GM19025 (cell line): ENCODE measurements at regions not wholly inside any gene's neighbourhood (a gene's known extent, or its start where the extent isn't known, plus 50 kb on each side); places are given as distances from the start of the nearest gene placed in this dataset.
"Not testable (repeated sequence)": the region's sequence is repeated elsewhere in the genome, so short reads cannot be mapped to it uniquely, and the experiment has no call there.

ENCODE experiments used
- ATAC-seq: cut with Tn5 transposase; IDR thresholded peaks from one replicate; pipeline ENCODE4 v1.9.1; 2021; ENCODE audit warnings: mild to moderate bottlenecking, low read depth, moderate library complexity; ENCODE audit not compliant: unreplicated experiment

DNA sequence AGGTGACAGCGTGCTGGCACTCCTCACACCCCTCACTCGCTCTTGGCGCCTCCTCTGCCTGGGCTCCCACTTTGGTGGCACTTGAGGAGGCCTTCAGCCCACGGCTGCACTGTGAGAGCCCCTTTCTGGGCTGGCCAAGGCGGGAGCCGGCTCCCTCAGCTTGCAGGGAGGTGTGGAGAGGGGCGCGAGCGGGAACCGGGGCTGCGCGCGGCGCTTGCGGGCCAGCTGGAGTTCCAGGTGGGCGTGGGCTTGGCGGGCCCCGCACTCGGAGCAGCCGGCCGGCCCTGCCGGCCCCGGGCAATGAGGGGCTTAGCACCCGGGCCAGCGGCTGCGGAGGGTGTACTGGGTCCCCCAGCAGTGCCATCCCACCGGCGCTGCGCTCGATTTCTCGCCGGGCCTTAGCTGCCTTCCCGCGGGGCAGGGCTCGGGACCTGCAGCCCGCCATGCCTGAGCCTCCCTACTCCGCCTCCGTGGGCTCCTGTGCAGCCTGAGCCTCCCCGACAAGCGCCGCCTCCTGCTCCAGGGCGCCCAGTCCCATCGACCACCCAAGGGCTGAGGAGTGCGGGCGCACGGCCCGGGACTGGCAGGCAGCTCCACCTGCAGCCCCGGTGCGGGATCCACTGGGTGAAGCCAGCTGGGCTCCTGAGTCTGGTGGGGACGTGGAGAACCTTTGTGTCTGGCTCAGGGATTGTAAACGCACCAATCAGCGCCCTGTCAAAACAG is 247.7 kb upstream of the SLIT2 start:
- ATAC-seq = not testable (repeated sequence)

DNA sequence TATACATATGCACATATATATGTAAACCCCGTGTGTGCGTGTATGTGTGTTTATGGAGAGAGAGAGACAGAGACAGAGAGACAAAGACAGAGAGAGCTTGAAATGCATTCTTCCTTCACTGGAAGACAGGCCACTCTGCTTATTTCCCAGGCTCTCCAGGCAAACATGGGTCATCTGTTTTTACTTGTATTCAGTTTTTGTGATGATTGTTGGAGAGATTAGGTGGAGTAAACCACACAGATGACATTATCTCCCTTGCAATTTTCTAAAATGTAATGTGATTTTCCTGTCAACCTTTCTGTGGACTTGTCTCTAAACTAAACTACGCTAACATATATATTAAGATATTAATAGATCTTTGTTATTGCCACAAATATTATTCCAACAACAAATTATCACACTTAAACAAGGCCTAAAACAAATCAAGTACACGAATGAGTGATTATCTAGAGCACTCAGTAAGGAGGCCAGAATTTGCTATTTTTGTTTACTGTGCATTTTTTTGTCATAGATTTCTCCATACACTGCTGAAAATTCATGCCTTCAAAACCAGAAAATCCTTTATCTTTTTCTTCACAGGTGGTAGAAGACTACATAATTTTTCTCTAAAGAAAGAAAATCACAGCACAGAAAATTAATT is 251.8 kb upstream of the SLIT2 start:
- no peak for ATAC-seq

DNA sequence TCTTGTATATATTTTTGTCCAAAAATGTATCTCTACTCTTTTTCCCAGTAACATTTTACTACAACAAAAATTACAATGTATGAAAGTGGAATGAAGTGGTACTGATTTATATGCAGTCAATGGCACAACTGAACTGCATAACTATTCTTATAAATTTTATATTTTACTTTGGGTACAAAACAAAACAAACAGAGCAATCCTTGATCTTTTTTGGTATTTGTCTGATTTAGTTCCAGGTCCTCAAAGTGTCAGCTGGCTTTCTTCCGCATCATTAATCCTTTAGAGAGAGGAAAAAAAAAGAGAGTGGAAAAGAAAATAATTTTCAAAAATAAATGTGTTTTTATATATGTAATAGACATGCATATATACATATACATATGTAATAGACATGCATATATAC is 252.4 kb upstream of the SLIT2 start:
- no peak for ATAC-seq

DNA sequence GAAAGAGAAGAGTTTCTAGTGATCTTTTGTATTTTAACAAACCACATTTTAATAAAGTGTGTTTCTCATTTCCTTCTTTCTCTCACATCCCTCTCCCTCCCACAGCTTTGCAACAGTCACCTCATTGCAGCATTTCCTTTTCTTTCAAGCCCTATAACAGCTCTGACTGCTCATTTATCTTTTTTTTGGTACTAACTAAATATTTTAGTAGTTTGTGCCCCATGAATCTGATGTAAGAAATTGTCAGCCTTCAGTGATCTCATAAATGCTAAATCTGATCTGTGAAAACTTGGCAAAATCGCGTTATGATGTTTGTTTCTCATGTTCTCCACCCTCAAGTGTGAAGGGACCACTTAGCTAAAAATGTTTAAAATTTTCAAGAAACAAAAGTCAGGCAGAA is 258.5 kb upstream of the SLIT2 start:
- no peak for ATAC-seq

DNA sequence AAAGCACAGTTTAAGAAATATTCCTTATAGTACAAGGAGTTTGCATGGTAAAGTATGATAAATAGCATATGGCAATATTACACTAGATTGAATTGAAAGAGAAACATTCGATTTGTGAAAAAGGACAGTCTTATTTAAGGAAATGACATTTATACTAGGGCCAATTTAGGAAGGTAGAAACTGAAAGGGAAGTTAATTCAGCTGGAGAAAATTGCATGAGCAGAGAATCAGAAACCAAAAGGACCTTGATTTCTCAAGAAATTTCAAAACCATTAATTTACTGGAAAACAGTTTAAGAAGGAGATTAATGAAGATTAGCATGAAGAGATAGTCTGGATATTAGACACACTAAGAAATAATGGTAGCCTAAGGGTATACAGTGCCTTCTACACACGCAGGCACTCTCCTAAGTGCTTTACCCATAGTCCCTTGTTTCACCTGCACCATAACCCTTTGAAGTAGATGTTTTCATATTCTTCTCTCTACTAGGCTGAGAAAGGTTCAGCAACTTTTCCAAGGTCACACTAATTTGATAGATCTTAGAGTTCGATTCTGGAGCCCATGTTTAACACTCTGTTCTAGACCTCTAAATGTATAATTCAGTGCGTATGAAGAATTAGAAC is 259.1 kb upstream of the SLIT2 start:
- ATAC-seq = no peak

DNA sequence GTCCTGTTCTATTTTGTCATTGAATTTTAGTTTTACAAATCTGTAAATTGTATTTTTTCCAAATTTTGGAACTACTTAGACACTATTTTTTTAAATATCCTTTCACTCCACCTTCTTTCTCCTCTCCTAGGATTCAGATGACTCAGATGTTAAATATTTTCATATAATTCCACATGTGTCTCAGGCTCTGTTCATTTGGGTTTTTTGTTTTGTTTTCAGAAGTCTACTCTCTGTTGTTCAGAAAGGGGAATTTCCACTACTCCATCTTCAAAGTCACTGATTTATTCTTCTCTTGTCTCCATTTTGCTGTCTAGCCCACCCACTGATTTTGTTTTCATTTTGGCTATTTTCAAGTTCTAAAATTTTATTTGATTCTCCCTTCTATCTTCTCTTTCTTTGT is 264.0 kb upstream of the SLIT2 start:
- ATAC-seq = no peak

DNA sequence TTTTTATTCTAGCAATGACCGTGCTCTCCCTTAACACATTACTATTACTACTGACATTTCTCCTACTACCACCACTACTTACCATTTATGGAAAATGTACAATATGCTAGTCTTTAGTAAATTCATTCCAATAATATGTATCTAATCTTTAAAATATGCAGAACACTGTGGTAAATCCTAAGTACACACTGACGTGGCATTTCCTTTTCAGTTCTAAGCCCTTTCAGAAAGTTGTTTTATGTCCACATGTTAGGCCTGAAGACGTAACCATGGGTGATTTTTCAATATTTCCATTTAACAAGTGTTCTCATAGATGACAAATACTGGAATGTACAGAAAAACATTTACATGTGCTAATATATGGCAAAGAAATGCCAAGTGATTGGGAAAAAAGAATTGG is 268.6 kb upstream of the SLIT2 start:
- no peak for ATAC-seq

DNA sequence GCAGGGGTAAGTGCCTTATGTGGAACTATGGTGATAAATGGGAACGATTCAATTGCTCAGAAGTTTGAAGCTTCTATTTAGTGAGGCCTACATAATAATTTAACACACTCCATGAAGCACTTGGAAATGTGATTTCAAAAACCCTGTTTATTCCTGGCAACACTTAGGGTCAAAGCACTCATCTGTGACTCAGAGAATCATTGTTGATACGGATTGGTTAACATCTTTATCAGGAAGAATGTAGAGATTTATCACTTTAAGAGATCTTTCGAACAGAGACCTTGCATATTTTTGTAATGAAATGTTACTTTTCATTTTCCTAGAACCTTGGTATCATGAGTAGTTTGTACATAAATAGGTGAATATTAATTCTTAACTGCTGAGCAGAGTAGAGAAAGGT is 269.1 kb upstream of the SLIT2 start:
- no peak for ATAC-seq

DNA sequence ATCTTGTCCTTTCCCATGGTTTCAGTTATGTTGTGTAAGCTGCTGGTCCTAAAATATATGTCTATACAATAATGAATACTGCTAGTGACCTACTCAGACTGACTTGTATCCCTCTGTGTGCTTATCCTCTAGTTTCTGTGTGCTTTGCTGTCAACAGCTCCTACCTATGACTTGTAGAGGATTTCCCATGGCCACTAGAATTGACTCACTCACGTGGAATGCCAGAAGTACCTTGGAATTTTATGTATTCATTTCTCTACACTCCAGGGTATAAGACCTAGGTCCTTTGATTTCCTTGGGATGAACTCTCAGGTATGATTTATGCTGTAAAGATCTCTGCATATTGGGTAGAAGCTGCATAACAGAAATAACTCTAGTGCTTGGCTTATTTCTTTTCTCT is 279.9 kb upstream of the SLIT2 start:
- no peak for ATAC-seq

DNA sequence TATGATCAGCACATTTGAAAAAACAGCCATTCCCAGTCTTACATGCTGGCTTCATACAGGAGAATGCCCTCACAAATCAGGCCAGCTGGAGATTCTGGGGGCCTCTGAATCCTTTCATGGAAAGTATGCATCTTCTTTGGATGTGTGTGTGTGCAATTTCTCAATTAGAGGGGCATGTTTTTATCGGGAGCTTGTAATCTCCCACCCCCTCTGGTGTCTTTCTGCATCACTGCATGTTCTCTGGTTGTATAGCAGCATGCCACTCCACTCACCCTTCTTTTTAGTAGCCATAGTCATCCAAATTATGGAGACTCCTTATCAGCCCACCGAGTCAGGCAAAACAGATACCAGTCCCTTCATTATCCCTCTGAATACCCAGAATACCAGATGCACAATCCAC is 282.2 kb upstream of the SLIT2 start:
- ATAC-seq = no peak

DNA sequence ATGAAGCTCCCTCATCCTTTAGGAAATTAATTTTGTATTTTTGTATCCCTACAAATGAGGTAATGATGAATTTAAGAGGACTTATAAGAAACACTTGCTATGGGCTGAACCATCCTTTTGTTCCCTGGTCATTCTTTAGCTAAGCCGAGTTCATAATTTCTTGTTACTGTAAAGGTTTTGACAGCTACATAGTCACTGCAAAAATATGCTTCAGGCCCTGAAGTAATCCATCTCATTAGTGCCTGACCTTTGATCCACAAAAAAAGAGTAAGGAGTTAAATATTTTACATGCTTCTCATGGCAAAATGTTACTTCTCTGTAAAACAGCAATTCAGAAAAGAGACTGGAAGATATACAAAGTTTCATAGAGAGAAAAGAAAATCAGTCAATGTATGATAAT is 290.6 kb upstream of the SLIT2 start:
- no peak for ATAC-seq

DNA sequence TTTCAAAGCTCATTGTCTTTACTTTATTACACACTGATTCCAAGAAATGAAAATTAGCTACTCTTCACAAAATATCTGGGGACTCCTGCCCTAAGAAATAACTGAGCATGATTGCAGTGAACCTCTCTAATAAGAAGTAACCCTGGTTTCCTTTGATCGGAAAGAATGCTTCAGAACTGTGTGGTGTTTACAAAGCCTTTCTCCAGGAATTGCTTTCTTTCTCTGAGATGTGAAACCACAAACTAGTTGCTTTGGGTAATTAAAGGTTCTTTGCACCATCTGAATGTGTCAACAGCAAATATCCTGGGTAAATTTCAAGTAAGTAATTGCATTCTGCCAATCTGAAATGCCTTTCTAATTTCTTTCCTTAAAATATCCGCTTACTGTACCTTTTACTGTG is 292.9 kb upstream of the SLIT2 start:
- no peak for ATAC-seq

DNA sequence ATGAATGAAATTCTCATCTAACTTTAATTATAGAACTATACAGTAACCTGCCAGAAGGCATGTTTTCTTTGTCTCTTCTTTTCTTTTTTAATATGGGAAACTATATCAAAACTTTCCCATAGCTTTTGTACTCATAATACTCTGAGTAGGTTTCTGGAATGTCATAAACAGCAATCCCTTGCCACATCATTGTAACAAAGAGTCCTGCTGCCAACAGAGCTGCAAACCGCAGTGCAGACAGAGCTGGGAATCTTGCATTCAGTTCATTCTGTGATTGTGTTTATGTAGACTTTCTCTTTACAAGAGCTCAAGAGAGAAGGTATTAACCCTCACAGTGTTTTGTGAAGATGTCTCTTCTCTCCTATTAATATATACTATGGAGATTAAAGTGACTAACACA is 304.4 kb upstream of the SLIT2 start:
- ATAC-seq = no peak

DNA sequence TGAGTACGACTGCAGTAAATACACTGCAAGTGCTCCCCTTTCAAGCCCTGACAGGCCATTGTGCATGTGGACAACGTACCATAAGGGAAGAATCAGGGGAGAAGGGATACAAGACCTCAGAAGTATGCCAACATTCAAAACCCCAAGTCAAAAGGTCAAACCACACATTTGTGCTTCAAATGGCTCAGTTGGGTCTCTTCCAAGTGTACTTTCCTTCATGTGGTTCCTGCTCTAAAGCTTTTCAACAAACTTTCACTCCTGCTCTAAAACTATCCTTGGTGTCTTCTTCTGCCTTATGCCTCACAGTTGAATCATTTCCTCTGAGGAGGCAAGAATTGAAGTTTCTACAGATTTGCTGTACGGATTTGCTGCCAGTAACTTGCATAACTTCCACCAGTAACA is 305.7 kb upstream of the SLIT2 start:
- ATAC-seq = no peak

DNA sequence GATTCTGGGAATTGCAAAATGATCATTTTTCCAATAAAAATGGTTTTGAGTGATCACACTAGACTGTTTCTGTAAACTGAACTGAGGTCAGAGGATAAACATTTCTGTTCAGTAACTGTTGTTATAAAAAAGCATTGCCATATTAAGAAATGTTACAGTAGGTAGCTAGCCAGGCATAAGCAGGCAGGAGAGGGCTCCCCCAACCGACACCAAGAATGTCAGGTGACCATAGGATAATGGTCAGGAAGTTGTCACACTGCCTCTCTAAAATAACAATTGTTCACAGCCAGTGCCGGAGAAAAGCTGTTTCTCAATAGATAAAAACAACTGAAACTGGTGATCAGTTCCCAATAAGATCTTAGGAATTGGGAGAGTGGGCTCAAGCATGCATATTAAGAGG is 306.2 kb upstream of the SLIT2 start:
- ATAC-seq = no peak

DNA sequence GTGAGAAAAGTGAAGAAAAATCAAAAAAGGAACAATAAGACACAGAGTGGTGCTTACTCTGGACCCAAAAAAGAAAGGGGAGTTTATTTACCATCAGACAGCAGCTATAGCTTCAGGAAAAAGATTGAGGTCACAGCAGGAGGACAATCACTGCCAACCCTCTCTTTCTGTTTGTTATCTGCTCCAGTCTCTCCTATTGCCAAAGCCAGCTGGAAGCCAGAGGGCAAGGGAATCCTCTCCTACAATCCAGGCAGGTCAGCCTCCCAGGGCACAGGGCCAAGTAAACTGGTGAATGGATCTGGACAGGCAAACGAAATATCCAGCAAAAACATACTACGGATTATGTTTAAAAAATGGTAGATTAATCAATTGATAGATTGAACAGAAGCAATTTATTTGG is 306.9 kb upstream of the SLIT2 start:
- no peak for ATAC-seq

DNA sequence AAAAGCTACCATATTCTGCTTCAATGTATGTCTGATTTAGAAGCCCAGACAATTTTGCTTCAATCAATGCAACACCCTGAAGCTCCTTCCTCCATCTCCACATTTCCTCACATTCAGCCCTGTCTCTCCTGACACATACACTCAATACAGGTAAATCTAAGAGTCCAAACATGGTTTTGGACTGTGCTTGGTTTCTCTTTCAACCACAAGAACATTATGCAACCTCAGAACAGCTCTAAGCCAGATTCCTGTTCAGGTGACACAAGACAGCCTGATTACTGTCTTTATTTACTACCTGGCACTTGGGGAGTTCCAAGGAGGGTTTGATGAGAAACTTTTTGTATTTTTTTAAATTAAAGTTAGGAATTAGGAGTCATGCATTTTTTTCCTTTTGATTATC is 307.5 kb upstream of the SLIT2 start:
- ATAC-seq = no peak

DNA sequence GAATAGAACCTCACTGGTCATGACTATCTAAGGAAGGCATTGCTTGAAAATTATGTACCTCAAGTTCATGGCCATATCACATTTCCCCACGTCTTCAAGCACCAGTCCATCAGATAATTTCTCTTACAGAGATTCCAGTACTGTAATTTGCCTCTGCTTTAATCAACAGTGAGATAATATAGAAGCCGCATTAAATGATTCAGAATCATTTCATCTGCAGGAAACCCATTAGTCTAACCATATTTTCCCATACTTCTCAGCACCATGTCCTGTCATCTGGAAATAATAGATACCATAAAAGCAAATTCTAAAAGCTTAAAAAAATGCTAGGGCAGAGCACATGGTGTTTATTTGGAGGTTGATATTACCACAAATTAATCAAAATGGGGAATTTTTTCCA is 310.3 kb upstream of the SLIT2 start:
- no peak for ATAC-seq

DNA sequence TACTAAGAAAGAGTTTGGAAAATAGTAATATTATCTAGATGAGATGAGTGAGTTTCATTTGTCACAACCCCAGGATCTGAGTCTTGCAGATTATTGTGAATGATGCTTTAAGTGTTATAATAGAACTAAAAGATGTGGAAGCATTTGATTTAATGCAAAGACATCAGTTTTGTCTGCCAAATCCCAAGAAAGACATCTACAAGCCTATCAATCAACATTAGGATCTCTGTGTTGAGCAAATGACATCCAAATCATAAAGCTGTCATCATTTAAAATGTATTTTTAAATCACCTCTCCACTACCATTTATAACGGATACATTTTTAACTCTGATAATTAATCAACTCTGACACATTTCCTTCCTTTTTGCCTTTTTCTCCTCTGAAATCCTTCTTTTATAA is 310.8 kb upstream of the SLIT2 start:
- no peak for ATAC-seq

DNA sequence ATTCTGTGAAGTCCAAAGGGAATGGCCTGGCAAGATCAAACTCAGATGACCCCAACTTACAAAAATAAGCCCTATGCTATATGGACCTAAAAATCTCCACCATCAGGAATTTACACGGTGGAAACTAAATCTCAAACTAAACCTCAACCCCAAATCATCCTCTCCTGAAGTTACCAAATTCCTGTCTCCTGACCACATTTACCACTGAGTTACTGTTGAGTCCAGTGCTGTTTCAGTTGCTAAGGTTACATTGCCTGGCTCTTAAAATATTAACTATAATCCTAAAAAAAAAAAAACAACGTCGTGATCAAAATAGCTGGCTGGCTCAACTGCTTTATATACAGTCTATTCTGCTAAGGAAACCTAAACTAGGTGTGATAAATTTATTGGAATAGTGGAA is 315.2 kb upstream of the SLIT2 start:
- no peak for ATAC-seq

DNA sequence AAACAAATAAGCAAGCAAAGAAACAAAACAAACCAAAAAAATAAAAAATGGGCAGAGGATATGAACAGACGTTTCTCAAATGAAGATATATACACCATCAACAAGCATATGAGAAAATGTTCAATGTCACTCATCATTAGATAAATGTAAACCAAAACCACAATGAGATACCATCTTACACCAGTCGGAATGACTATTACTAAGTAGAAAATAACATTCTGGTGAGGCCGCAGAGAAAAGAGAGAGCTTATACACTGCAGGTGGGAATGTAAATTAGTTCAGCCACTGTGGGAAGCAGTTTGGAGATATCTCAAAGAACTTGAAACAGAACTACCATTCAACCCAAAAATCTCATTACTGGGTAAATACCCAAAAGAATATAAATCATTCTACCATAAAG is 321.0 kb upstream of the SLIT2 start:
- no peak for ATAC-seq

DNA sequence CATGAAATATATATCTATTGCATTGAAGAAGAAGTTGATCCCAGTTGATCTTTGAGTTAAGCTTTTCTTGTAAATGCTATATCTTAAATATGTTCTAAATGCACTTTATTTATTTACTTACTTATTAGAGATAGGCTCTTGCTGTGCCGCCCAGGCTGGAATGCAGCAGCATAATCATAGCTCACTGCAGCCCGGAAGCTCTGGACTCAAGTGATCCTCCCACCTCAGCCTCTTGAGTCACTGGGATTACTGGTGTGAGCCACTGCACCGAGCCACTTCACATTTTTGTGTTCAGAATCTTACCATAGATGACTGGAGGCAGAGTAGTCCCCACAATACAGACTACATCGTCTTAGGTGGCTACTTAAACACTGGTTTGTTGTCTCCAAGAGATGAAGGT is 324.3 kb upstream of the SLIT2 start:
- ATAC-seq = no peak
